ENCODE measurements at regions not wholly inside any gene's neighbourhood (a gene's known extent, or its start where the extent isn't known, plus 50 kb on each side); places are given as distances from the start of the nearest gene placed in this dataset.
A peak's percentile ranks its signal among the peaks of the same experiment; 100 is the strongest.
"Not testable (repeated sequence)": the region's sequence is repeated elsewhere in the genome, so short reads cannot be mapped to it uniquely, and the experiment has no call there.

- no peak for DNase-seq
These were observed 497.4 kb upstream of the CYLC2 start for GRCh38 chr9:102497709-102498108.

- DNase-seq, result not testable (repeated sequence)
These were observed 508.2 kb upstream of the CYLC2 start for GRCh38 chr9:102486976-102487375.

- DNase-seq, result peak; percentile 45
These were observed 511.5 kb upstream of the CYLC2 start for GRCh38 chr9:102483651-102484050.

- peak; percentile 0 for DNase-seq
These were observed 512.4 kb upstream of the CYLC2 start for GRCh38 chr9:102482776-102483175.

GRCh38 chr9:102479191-102479590 is 515.9 kb upstream of the CYLC2 start:
- no peak for DNase-seq

GRCh38 chr9:102474357-102474756 is 520.8 kb upstream of the CYLC2 start:
- DNase-seq, result no peak

GRCh38 chr9:102469430-102469829 is 525.7 kb upstream of the CYLC2 start:
- DNase-seq, result not testable (repeated sequence)

GRCh38 chr9:102461156-102461819 is 533.8 kb upstream of the CYLC2 start:
- no peak for DNase-seq

- no peak for DNase-seq
These were observed 535.3 kb upstream of the CYLC2 start for GRCh38 chr9:102459828-102460227.

GRCh38 chr9:102456562-102456961 is 538.6 kb upstream of the CYLC2 start:
- DNase-seq, result no peak

GRCh38 chr9:102445906-102446305 is 549.2 kb upstream of the CYLC2 start:
- no peak for DNase-seq

- no peak for DNase-seq
These were observed 549.9 kb upstream of the CYLC2 start for GRCh38 chr9:102445181-102445747.

- no peak for DNase-seq
These were observed 555.5 kb upstream of the CYLC2 start for GRCh38 chr9:102439583-102439982.

GRCh38 chr9:102436599-102436998 is 558.5 kb upstream of the CYLC2 start:
- DNase-seq, result not testable (repeated sequence)

- no peak for DNase-seq
These were observed 559.7 kb upstream of the CYLC2 start for GRCh38 chr9:102435427-102435826.

GRCh38 chr9:102434545-102434944 is 560.6 kb upstream of the CYLC2 start:
- DNase-seq, result no peak

GRCh38 chr9:102428305-102428704 is 566.8 kb upstream of the CYLC2 start:
- DNase-seq, result no peak

- DNase-seq, result not testable (repeated sequence)
These were observed 578.9 kb upstream of the CYLC2 start for GRCh38 chr9:102416251-102416650.

GRCh38 chr9:102405218-102405867 is 589.8 kb upstream of the CYLC2 start:
- DNase-seq, result no peak

- no peak for DNase-seq
These were observed 591.6 kb upstream of the CYLC2 start for GRCh38 chr9:102403514-102403913.

- no peak for DNase-seq
These were observed 596.9 kb upstream of the CYLC2 start for GRCh38 chr9:102398205-102398604.

- not testable (repeated sequence) for DNase-seq
These were observed 609.5 kb upstream of the CYLC2 start for GRCh38 chr9:102385620-102386019.

GRCh38 chr9:102362470-102363132 is 624.2 kb upstream of the GRIN3A start:
- no peak for DNase-seq

GRCh38 chr9:102360846-102361245 is 622.4 kb upstream of the GRIN3A start:
- no peak for DNase-seq

Data from NCI-H446 treated with DMSO at 0.1 percent for 48 hours (cell line).